NCI-H146 treated with DMSO at 0.1 percent for 48 hours (cell line): ENCODE measurements at regions not wholly inside any gene's neighbourhood (a gene's known extent, or its start where the extent isn't known, plus 50 kb on each side); places are given as distances from the start of the nearest gene placed in this dataset.

Experiments used
- DNase-seq: peaks from one replicate; lab custom pipeline; 2025; ENCODE audit not compliant: unreplicated experiment; lab: John Stamatoyannopoulos, UW

- DNase-seq, result no peak
These were observed 504.2 kb upstream of the PROK2 start for GRCh38 chr3:72288955-72289691.

GRCh38 chr3:72287956-72288355 is 503.0 kb upstream of the PROK2 start:
- no peak for DNase-seq

GRCh38 chr3:72285502-72285901 is 500.6 kb upstream of the PROK2 start:
- DNase-seq, result no peak

GRCh38 chr3:72284471-72284870 is 499.5 kb upstream of the PROK2 start:
- no peak for DNase-seq

GRCh38 chr3:72282918-72283317 is 498.0 kb upstream of the PROK2 start:
- no peak for DNase-seq

- no peak for DNase-seq
These were observed 496.6 kb upstream of the PROK2 start for GRCh38 chr3:72281551-72281950.

- no peak for DNase-seq
These were observed 495.9 kb upstream of the PROK2 start for GRCh38 chr3:72280876-72281275.

GRCh38 chr3:72279631-72280041 is 494.7 kb upstream of the PROK2 start:
- DNase-seq, result no peak

- DNase-seq, result no peak
These were observed 494.2 kb upstream of the PROK2 start for GRCh38 chr3:72279068-72279604.

GRCh38 chr3:72278349-72279067 is 493.6 kb upstream of the PROK2 start:
- DNase-seq, result no peak

- DNase-seq, result no peak
These were observed 492.8 kb upstream of the PROK2 start for GRCh38 chr3:72277710-72278109.

- no peak for DNase-seq
These were observed 491.9 kb upstream of the PROK2 start for GRCh38 chr3:72276806-72277205.

- no peak for DNase-seq
These were observed 490.4 kb upstream of the PROK2 start for GRCh38 chr3:72275331-72275751.

- DNase-seq, result no peak
These were observed 489.8 kb upstream of the PROK2 start for GRCh38 chr3:72274493-72275330.

GRCh38 chr3:72273615-72274014 is 488.7 kb upstream of the PROK2 start:
- DNase-seq, result no peak

GRCh38 chr3:72272356-72272755 is 487.4 kb upstream of the PROK2 start:
- no peak for DNase-seq

GRCh38 chr3:72271923-72272322 is 487.0 kb upstream of the PROK2 start:
- DNase-seq, result no peak

GRCh38 chr3:72271216-72271615 is 486.3 kb upstream of the PROK2 start:
- DNase-seq, result no peak

GRCh38 chr3:72270730-72271129 is 485.8 kb upstream of the PROK2 start:
- DNase-seq, result no peak

- DNase-seq, result no peak
These were observed 485.2 kb upstream of the PROK2 start for GRCh38 chr3:72270072-72270681.

- no peak for DNase-seq
These were observed 484.5 kb upstream of the PROK2 start for GRCh38 chr3:72269475-72269874.
